NCI-H1417 treated with DMSO at 0.1 percent for 48 hours (cell line): ENCODE measurements at regions not wholly inside any gene's neighbourhood (a gene's known extent, or its start where the extent isn't known, plus 50 kb on each side); places are given as distances from the start of the nearest gene placed in this dataset.

ENCODE experiments used
- DNase-seq: peaks from one replicate; lab custom pipeline; 2025; lab: John Stamatoyannopoulos, UW

- no peak for DNase-seq
Measured at GRCh38 chr2:18133310-18133709, 254.8 kb downstream of the KCNS3 start.

DNA sequence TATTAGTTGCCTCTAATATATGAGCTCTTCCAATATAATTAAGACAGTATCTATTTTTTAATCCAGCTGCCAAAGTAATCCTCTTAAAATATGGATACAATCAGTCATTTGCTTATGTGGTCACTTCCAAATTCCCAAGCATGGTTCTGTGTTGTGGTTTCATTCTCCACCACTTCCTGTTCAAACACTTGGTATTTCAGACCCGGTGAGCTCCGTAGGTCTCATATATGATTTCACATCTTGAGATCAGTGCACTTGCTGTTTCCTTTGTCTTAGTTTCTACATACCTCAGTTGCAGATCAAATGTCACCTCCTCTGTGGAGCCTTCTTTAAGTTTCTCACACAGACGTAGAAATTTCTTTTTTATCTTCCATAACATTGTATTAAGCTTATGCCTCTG lies 254.2 kb downstream of the KCNS3 start:
- DNase-seq = no peak

DNA sequence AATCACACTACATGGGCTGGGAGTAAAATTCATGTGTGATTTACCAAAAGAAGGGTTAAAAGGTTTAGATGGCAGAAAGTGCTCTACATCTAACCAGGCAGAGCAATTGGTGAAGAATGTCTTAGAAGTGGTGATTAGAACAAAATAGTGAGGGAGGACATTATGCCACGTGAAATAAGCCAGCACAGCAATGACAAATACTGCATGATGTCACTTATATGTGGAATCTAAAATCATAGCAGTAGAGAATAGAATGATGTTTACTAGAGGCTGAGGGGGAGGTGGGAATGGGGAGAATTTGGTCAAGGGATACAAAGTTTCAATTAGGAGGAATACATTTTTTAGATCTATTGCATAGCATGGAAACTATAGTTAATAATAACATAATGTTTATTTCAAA lies 253.3 kb downstream of the KCNS3 start:
- no peak for DNase-seq

- DNase-seq = no peak
Measured at GRCh38 chr2:18129348-18129747, 250.9 kb downstream of the KCNS3 start.

DNA sequence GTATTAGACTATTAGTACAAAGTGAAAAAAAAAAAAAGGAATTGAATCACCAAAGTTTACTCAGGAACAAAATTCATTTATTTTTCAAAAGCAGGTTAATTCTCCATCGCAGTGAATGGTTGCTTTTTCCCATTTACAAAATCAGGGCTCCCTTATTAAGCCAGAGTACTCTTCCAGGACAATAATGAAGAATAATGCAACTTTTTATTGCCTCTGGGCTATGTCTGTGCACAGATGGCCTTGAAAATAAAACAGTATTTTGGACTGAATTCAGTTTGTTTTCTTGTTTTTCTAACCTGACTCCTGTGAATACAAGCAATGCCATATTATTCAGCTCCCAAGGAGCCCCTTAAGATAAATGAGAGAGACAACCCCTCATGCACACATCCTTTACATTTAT lies 246.8 kb downstream of the KCNS3 start:
- no peak for DNase-seq

- DNase-seq = no peak
Measured at GRCh38 chr2:18124116-18124835, 245.8 kb downstream of the KCNS3 start.

GRCh38 chr2:18123577-18123976 lies 245.1 kb downstream of the KCNS3 start:
- DNase-seq = no peak

- no peak for DNase-seq
Measured at GRCh38 chr2:18123211-18123570, 244.7 kb downstream of the KCNS3 start.

- DNase-seq = no peak
Measured at GRCh38 chr2:18122544-18123210, 244.2 kb downstream of the KCNS3 start.

- no peak for DNase-seq
Measured at GRCh38 chr2:18119883-18120282, 241.4 kb downstream of the KCNS3 start.

GRCh38 chr2:18118703-18119102 lies 240.2 kb downstream of the KCNS3 start:
- DNase-seq = no peak

DNA sequence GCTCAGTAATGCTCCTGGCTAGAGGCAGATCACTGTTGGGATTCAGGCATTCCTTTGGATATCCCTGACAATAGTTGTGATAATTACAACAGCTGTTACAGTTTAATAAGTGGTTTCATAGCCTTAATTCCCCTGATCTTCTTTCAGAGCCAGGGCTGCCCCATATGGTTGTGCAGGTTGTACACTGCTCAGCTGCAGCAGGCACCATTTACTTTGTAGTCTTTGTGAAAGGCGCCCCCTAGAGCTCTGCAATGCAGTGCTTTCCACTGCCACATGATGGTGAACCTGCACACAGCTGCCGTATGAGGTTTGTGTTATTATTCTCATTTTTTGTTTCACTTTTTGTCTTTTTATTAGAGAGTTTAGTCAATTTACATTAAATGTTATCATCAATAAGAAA lies 239.1 kb downstream of the KCNS3 start:
- no peak for DNase-seq

DNA sequence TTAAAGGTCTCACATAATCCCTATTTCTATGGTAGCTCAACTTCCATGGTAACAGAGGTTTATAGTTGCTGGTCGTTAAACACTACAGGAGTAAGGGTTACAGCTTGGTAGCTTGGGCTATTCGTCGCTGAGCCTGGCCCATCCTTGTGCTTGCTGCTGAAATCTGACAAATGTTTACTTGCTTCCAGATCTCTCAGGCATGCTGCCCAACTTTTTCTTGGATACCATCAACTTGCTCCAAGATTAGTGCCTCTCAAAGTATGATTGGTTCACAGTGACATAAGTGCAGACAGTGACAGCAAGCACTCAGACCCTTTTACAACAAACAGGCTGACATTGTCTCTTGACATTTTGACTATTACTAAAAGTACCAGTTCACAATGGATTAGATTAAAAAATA lies 231.8 kb downstream of the KCNS3 start:
- no peak for DNase-seq

GRCh38 chr2:18106841-18107240 lies 228.4 kb downstream of the KCNS3 start:
- DNase-seq = no peak

DNA sequence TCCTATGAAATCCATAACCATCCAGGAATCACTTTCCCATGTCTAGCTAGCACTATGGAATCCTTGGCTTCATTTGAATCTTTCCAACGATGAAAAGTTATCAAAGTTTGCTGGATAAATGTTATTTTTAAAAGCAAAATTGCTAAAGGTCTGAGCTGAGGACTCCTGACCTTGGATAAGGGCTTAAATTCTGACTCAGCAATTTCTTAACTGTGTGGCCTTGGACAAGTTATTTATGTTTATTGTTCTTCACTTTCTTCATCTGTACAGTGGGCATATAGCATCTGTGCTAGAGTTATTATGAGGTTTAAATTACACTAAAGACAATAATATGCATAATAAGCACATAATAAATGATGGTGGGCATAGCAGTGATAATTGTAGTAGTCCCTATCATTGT lies 227.5 kb downstream of the KCNS3 start:
- DNase-seq = no peak

DNA sequence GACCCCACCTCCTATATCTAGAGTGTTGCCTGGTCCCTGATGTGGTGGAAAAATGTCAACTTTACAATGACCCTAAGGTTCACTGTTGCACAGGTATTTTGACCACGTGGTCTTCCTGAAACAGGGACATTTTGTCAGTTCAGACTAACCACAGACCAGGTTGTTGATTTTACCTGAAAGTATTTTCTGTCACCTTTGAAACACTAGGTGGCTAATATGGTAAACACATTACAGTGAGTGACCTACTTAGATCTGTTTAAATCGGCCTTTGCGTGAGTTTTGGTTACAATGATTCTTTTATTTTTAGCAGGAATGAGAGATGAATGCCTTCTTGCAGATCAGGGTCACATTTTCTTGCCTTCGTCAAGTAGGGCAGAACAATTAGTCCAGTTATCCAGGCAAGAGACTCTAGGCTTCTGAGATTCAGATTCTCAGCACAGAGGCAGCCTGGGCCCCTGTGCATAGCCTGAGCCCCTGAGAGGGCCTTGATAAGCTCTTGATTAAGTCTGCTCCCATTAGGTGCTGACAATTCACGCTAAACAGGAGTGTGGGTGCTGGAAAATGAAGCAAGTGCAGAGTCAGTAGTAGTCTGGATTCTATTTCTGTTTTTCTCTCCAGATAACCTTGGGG lies 226.2 kb downstream of the KCNS3 start:
- DNase-seq = no peak

DNA sequence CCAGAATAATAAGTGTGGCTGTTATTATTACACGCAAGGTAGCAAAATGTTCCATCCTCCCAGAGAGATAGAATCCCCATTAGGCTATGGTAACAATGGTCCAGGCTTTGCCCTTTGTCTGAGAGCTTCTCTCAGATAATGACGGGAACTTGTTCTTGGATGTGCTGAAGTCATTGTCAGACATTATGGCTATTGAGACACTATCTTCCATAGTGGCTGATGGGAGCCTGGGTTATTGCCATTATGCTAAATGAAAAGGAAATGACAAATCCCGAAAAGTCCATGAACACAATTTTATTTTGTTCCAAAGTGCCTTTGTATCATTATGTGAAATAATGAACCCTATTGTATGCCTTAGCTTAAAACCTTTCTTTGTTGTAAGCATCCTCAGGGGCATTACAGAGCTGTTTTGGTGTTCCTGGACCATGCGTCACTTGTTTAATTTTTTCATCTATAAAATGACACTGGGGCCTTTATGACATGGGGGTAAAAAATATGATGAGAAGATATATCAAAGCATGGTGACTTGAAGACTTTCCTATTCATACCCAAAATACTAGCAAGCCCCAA lies 218.5 kb downstream of the KCNS3 start:
- no peak for DNase-seq

- no peak for DNase-seq
Measured at GRCh38 chr2:18094277-18094676, 215.8 kb downstream of the KCNS3 start.

DNA sequence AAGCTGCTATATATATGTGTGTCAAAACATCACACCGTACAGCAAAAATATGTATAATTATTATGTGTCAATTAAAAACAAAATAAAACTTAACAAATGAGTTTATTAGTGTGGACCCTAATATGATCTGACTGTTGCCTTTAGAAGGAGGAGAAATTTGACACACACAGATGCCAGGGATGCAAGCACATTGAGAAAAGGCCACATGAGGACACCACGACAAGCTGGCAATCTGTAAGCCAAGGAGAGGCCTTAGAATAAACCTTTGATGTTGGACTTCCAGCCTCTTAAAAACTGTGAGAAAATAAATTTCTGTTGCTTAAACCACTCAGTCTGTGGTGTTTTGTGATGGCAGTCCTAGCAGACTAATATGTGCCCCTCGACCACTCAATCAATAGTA lies 214.7 kb downstream of the KCNS3 start:
- no peak for DNase-seq

- no peak for DNase-seq
Measured at GRCh38 chr2:18092760-18093159, 214.3 kb downstream of the KCNS3 start.

DNA sequence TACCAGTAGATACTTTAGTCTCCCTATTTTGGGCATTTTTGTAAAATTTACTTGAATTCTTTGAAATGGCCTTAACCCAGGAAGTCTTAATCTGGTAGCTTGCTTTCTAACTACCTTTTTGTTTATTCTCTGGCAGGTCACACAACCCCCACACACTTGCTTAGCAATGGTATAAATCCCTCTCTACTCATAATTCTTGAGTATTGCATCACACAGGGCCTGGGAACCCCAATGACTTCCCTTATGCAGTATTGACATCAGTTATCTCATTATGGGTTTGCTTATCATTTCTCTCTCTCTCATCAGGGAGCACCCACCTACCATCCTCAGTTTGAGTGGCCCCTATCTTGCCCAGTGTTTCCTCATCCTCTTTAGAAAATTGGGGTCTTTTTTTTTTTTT lies 207.1 kb downstream of the KCNS3 start:
- DNase-seq = no peak

DNA sequence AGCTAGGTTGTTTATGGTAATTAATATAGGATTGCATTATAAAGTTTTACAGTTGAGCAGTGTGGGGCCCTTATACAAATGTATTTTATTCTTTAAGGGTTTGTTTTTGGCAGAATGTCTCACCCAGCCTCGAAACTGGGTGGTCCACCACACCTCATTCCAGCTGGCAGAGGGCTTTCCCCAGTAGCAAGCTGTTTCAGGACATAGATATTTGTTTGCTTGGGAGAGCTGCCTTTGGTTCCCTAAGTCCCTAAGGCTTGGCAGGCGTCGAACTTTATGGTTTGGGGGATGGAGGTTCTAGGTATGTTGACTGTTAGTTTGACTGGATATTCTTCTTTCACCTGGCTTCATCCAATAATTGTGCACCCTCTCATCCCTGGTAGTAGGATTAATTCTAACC lies 205.9 kb downstream of the KCNS3 start:
- DNase-seq = no peak

DNA sequence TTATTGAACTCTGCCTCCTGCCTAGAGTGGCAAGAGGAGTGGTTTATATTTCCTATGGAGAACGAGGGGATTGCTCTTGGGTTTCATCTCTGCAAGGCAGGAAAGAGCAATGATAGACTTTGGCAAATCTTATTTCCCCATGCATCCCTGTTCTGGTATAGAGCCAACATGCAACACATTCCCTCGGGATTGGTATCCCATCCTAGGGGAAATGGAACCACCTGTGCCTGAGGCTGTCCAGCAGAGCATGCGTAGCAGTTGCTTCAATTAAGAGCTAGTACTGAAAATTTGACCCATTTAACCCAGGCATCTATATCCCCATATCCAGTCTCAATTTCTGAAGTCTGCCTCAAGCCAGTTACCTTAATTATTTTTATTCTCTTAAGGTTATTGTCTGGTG lies 205.3 kb downstream of the KCNS3 start:
- DNase-seq = no peak
